ENCODE measurements at regions not wholly inside any gene's neighbourhood (a gene's known extent, or its start where the extent isn't known, plus 50 kb on each side); places are given as distances from the start of the nearest gene placed in this dataset.

GRCh38 chr2:23091019-23091418 is 294.0 kb upstream of the KLHL29 start:
- no peak for DNase-seq (ENCODE audit: low spot score)

GRCh38 chr2:23091900-23092299 is 293.1 kb upstream of the KLHL29 start:
- DNase-seq (ENCODE audit: low spot score) = no peak

- no peak for DNase-seq (ENCODE audit: low spot score)
These were observed 292.1 kb upstream of the KLHL29 start for GRCh38 chr2:23092831-23093230.

- DNase-seq (ENCODE audit: low spot score) = no peak
These were observed 291.5 kb upstream of the KLHL29 start for GRCh38 chr2:23093513-23093912.

- DNase-seq (ENCODE audit: low spot score) = no peak
These were observed 287.9 kb upstream of the KLHL29 start for GRCh38 chr2:23096906-23097602.

- DNase-seq (ENCODE audit: low spot score) = no peak
These were observed 284.6 kb upstream of the KLHL29 start for GRCh38 chr2:23100406-23100805.

- DNase-seq (ENCODE audit: low spot score) = no peak
These were observed 278.7 kb upstream of the KLHL29 start for GRCh38 chr2:23106242-23106785.

- DNase-seq (ENCODE audit: low spot score) = no peak
These were observed 277.5 kb upstream of the KLHL29 start for GRCh38 chr2:23107327-23107941.

GRCh38 chr2:23111263-23111662 is 273.7 kb upstream of the KLHL29 start:
- no peak for DNase-seq (ENCODE audit: low spot score)

GRCh38 chr2:23112517-23112916 is 272.5 kb upstream of the KLHL29 start:
- DNase-seq (ENCODE audit: low spot score) = no peak

GRCh38 chr2:23114299-23114698 is 270.7 kb upstream of the KLHL29 start:
- no peak for DNase-seq (ENCODE audit: low spot score)

GRCh38 chr2:23118313-23118712 is 266.7 kb upstream of the KLHL29 start:
- no peak for DNase-seq (ENCODE audit: low spot score)

GRCh38 chr2:23118894-23119293 is 266.1 kb upstream of the KLHL29 start:
- DNase-seq (ENCODE audit: low spot score) = no peak

- DNase-seq (ENCODE audit: low spot score) = no peak
These were observed 264.8 kb upstream of the KLHL29 start for GRCh38 chr2:23120161-23120560.

GRCh38 chr2:23121968-23122648 is 262.9 kb upstream of the KLHL29 start:
- no peak for DNase-seq (ENCODE audit: low spot score)

- DNase-seq (ENCODE audit: low spot score) = no peak
These were observed 262.2 kb upstream of the KLHL29 start for GRCh38 chr2:23122681-23123215.

GRCh38 chr2:23123686-23124085 is 261.3 kb upstream of the KLHL29 start:
- DNase-seq (ENCODE audit: low spot score) = no peak

GRCh38 chr2:23124214-23124750 is 260.7 kb upstream of the KLHL29 start:
- no peak for DNase-seq (ENCODE audit: low spot score)

GRCh38 chr2:23127465-23127864 is 257.5 kb upstream of the KLHL29 start:
- DNase-seq (ENCODE audit: low spot score) = no peak

GRCh38 chr2:23128684-23129292 is 256.2 kb upstream of the KLHL29 start:
- no peak for DNase-seq (ENCODE audit: low spot score)

- DNase-seq (ENCODE audit: low spot score) = no peak
These were observed 253.9 kb upstream of the KLHL29 start for GRCh38 chr2:23131066-23131575.

GRCh38 chr2:23132000-23132399 is 253.0 kb upstream of the KLHL29 start:
- DNase-seq (ENCODE audit: low spot score) = no peak
